HepG2 (cell line): ENCODE measurements at regions not wholly inside any gene's neighbourhood (a gene's known extent, or its start where the extent isn't known, plus 50 kb on each side); places are given as distances from the start of the nearest gene placed in this dataset.

ENCODE experiments used
- ATAC-seq: fragments of 200-7000 bp; cut with Tn5 transposase; 3 replicates; pipeline ENCODE4 v1.9.1; 2020; ENCODE audit warnings: mild to moderate bottlenecking, moderate library complexity
- BruUV-seq: library from RNA; stranded (reverse); fragments of 400-500 nt; replicated peaks from 2 replicates; lab custom pipeline; 2021; lab: Mats Ljungman, UMichigan
- CTCF ChIA-PET: fragments of 300-600 bp; formaldehyde crosslinking; extraction: SDS; loops from one replicate; lab custom pipeline; 2021; ENCODE audit warnings: low total read pairs, inconsistent platforms, low intra/inter-chr PET ratio; lab: Yijun Ruan, JAX
- POLR2A ChIA-PET: fragments of 350-600 bp; sonication (Branson Sonifier 250); formaldehyde crosslinking; loops from one replicate; lab custom pipeline; 2020; ENCODE audit warnings: antibody characterized with exemption, inconsistent platforms; lab: Yijun Ruan, JAX
- DNase-seq: peaks from one replicate; pipeline ENCODE4 v3.0.0-alpha.2; 2015; ENCODE audit warnings: low spot score
- FAIRE-seq: peaks from 3 replicates; lab custom pipeline; 2011; peaks lifted over from hg19 to GRCh38; lab: Jason Lieb, UNC
- H2AFZ ChIP-seq: one replicate; pipeline ENCODE4 v1.6.1; 2011; ENCODE audit warnings: low read length, inconsistent platforms
- H3K27ac ChIP-seq: fragments of 300-600 bp; 3 replicates; pipeline ENCODE4 v1.8.0; 2011; ENCODE audit warnings: mixed run types, mild to moderate bottlenecking, mixed read lengths, low read length, inconsistent platforms; ENCODE audit not compliant: insufficient read depth; ENCODE audit errors: extremely low read length
- H3K27me3 ChIP-seq, 2 experiments: fragments of 200-600 bp in 1 of 2; 2 replicates in 1 of 2; 3 replicates in 1 of 2; pipeline versions ENCODE4 v1.6.0 to v1.8.0; 2011; ENCODE audit warnings: low read length in 2 of 2, mild to moderate bottlenecking in 2 of 2, moderate library complexity in 2 of 2, inconsistent platforms in 1 of 2; ENCODE audit not compliant: insufficient read depth in 2 of 2, control insufficient read depth in 1 of 2
- H3K36me3 ChIP-seq, 2 experiments: fragments of 200-600 bp in 1 of 2; replicated peaks in 1 of 2; 2 replicates in 1 of 2; 3 replicates in 1 of 2; pipeline versions ENCODE4 v1.5.1 to v1.8.0; 2011; ENCODE audit warnings: low read length in 2 of 2, inconsistent platforms in 1 of 2; ENCODE audit not compliant: insufficient read depth in 2 of 2, control insufficient read depth in 1 of 2
- H3K4me1 ChIP-seq: 2 replicates; pipeline ENCODE4 v1.5.1; 2012; ENCODE audit warnings: low read length, inconsistent platforms; ENCODE audit not compliant: insufficient read depth
- H3K4me2 ChIP-seq: 2 replicates; pipeline ENCODE4 v1.6.0; 2011; ENCODE audit warnings: low read depth, low read length, inconsistent platforms
- H3K4me3 ChIP-seq, 3 experiments: fragments of 200-600 bp in 1 of 3; sonication (generic), shearing (Covaris generic) in 1 of 3; replicated peaks in 1 of 3; 2 replicates each; pipeline ENCODE4 v1.5.1; 2011 to 2016; ENCODE audit warnings: low read length in 3 of 3, inconsistent platforms in 2 of 3, low read depth in 2 of 3, mild to moderate bottlenecking in 2 of 3, control low read depth in 1 of 3, mixed read lengths in 1 of 3; ENCODE audit not compliant: insufficient read depth in 1 of 3
- H3K79me2 ChIP-seq: one replicate; pipeline ENCODE4 v1.6.1; 2011; ENCODE audit warnings: low read length, inconsistent platforms; ENCODE audit not compliant: insufficient read depth
- H3K9ac ChIP-seq: 2 replicates; pipeline ENCODE4 v1.6.0; 2011; ENCODE audit warnings: mild to moderate bottlenecking, low read depth, low read length, inconsistent platforms; ENCODE audit not compliant: insufficient read depth
- H3K9me3 ChIP-seq: 2 replicates; pipeline ENCODE4 v1.5.1; 2012; ENCODE audit warnings: mild to moderate bottlenecking, low read length
- H4K20me1 ChIP-seq: 2 replicates; pipeline ENCODE4 v1.6.0; 2011; ENCODE audit warnings: inconsistent platforms, mild to moderate bottlenecking, low read length, moderate library complexity; ENCODE audit not compliant: insufficient read depth
- DPF2 ChIP-seq: sonication (generic); formaldehyde crosslinking; IDR thresholded peaks from 2 replicates; pipeline ENCODE4 v1.4.0; 2020; ENCODE audit warnings: mild to moderate bottlenecking, low read depth, missing genetic modification reagents, borderline replicate concordance
- EHMT2 ChIP-seq: fragments of 200-600 bp; sonication (generic); IDR thresholded peaks from 2 replicates; pipeline ENCODE4 v1.7.0; 2017; ENCODE audit warnings: antibody characterized with exemption, low read depth, low read length, borderline replicate concordance
- HIVEP1 ChIP-seq: sonication (generic); formaldehyde crosslinking; IDR thresholded peaks from 2 replicates; pipeline ENCODE4 v1.4.0; 2020; ENCODE audit warnings: mild to moderate bottlenecking, missing genetic modification reagents
- HMGA1 ChIP-seq: sonication (generic); formaldehyde crosslinking; conservative IDR thresholded peaks from 2 replicates; pipeline ENCODE4 v1.4.0; 2020; ENCODE audit warnings: missing genetic modification reagents
- HOMEZ ChIP-seq: IDR thresholded peaks from 2 replicates; pipeline ENCODE4 v1.6.1; 2016; ENCODE audit warnings: low read depth
- MED1 ChIP-seq: sonication (generic); formaldehyde crosslinking; IDR thresholded peaks from 2 replicates; pipeline ENCODE4 v1.4.0; 2020; ENCODE audit warnings: missing genetic modification reagents
- POLR2AphosphoS5 ChIP-seq: IDR thresholded peaks from 2 replicates; pipeline ENCODE4 v1.6.1; 2012; ENCODE audit warnings: low read depth, low read length
- RBM39 ChIP-seq: fragments of 200-400 bp; formaldehyde crosslinking; IDR thresholded peaks from one replicate; pipeline ENCODE4 v1.6.1; 2018; ENCODE audit warnings: antibody characterized with exemption, mild to moderate bottlenecking, low read depth, low read length; ENCODE audit not compliant: poor library complexity, severe bottlenecking
- SOX6 ChIP-seq, 2 experiments: fragments of 450-650 bp in 1 of 2; sonication (generic) in 1 of 2; formaldehyde crosslinking in 1 of 2; IDR thresholded peaks; 2 replicates each; pipeline versions ENCODE4 v1.4.0 to v1.6.1; 2017 to 2020; ENCODE audit warnings: antibody characterized with exemption in 1 of 2, mild to moderate bottlenecking in 1 of 2, missing genetic modification reagents in 1 of 2
- SP4 ChIP-seq: sonication (generic); formaldehyde crosslinking; IDR thresholded peaks from 2 replicates; pipeline ENCODE4 v1.8.1; 2023; ENCODE audit warnings: mild to moderate bottlenecking, missing genetic modification reagents
- SP5 ChIP-seq: IDR thresholded peaks from 2 replicates; pipeline ENCODE4 v1.6.1; 2016; ENCODE audit warnings: low read depth, borderline replicate concordance
- SUZ12 ChIP-seq: fragments of 150-350 bp; IDR thresholded peaks from 2 replicates; pipeline ENCODE4 v1.6.1; 2014; ENCODE audit warnings: low read depth, low read length
- TAF15 ChIP-seq: fragments of 200-400 bp; formaldehyde crosslinking; IDR thresholded peaks from one replicate; pipeline ENCODE4 v1.6.1; 2018; ENCODE audit warnings: mild to moderate bottlenecking, low read depth, low read length; ENCODE audit not compliant: poor library complexity, severe bottlenecking
- XBP1 ChIP-seq: sonication (generic); formaldehyde crosslinking; IDR thresholded peaks from 2 replicates; pipeline ENCODE4 v1.5.0; 2020; ENCODE audit warnings: missing genetic modification reagents
- ZNF281 ChIP-seq: sonication (generic); formaldehyde crosslinking; IDR thresholded peaks from 2 replicates; pipeline ENCODE4 v1.4.0; 2020; ENCODE audit warnings: missing genetic modification reagents, borderline replicate concordance
- ZNF326 ChIP-seq: sonication (generic); formaldehyde crosslinking; IDR thresholded peaks from 2 replicates; pipeline ENCODE4 v1.4.0; 2020; ENCODE audit warnings: missing genetic modification reagents, borderline replicate concordance
- ZNF737 ChIP-seq: sonication (generic); formaldehyde crosslinking; IDR thresholded peaks from 2 replicates; pipeline ENCODE4 v1.5.0; 2020; ENCODE audit warnings: missing genetic modification reagents, mild to moderate bottlenecking, borderline replicate concordance
- WGBS: methylation state at CpG from one replicate; pipeline ENCODE4 v1.1.6; 2017; ENCODE audit warnings: low lambda C conversion rate; 5-methylcytosine and 5-hydroxymethylcytosine counted together
- in situ Hi-C: cut with HindIII; loops from 2 replicates; pipeline ENCODE4 v1.10.0; 2017; ENCODE audit warnings: low pct_unique_long_range_greater_than_20kb; ENCODE audit not compliant: extremely low pct_ligation_motif_present
- intact Hi-C: fragments of 100-400 bp; cut with micrococcal nuclease; formaldehyde crosslinking; loops from one replicate; pipeline ENCODE4 v1.10.0; 2022; ENCODE audit not compliant: unreplicated experiment

- Histone ChIP-seq H3K4me2 (no peak overlapping the region), H3K4me3 (no peak overlapping the region), H3K79me2 (no peaks in the 10 kb centered on the region), H3K36me3 (no peaks in the 10 kb centered on the region), H2AFZ (no peak overlapping the region), H3K27ac (no peak overlapping the region), H3K9ac (no peak overlapping the region), H4K20me1 (no peaks in the 10 kb centered on the region), H3K4me1 (no peaks in the 10 kb centered on the region), H3K9me3 (no peaks in the 10 kb centered on the region), H3K27me3 (no peaks in the 10 kb centered on the region)
- intact Hi-C loops = no loop called here
- ATAC-seq (no peak), DNase-seq (no peak), FAIRE-seq (no peak)
- ChIA-PET POLR2A (no interaction called here), CTCF (no interaction called here)
- in situ Hi-C loops = no loop called here
- TF ChIP-seq TAF15 (no peak), DPF2 (CRISPR knock-in tag) (no peak), RBM39 (no peak), ZNF326 (CRISPR knock-in tag) (no peak), HMGA1 (no peak)
- no TSS peak for BruUV-seq
These were observed 88.5 kb upstream of the ANO3 start for GRCh38 chr11:26243426-26243825.

DNA sequence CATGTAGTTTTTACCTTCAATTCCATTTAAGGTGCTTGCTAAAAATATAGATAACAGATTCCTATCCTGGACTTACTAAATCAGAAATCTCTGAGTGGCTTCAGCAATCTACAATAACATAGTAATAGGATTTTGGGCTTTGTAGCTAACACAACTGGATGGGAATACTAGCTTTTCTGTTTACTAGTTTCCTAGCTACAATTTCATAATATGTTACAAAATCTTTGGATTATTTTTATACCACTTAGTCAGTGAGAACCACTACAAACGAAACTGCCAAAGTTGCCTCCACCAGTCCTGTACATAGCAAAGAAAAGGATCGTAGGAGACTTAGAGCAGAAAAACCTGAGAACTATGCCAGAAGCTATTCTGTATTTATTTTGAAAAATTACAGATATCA lies 87.7 kb upstream of the ANO3 start:
- BruUV-seq = no TSS peak
- Histone ChIP-seq H3K9ac (no peak overlapping the region), H3K36me3 (no peaks in the 10 kb centered on the region), H3K4me1 (no peaks in the 10 kb centered on the region), H3K79me2 (no peaks in the 10 kb centered on the region), H4K20me1 (no peaks in the 10 kb centered on the region), H3K4me3 (no peak overlapping the region), H3K9me3 (no peaks in the 10 kb centered on the region), H2AFZ (no peak overlapping the region), H3K4me2 (no peak overlapping the region), H3K27ac (no peak overlapping the region), H3K27me3 (no peaks in the 10 kb centered on the region; a peak in 1 of 5 replicates)
- in situ Hi-C loops (no loop called here), intact Hi-C loops (no loop called here)
- FAIRE-seq = no peak
- ChIA-PET POLR2A (no interaction called here), CTCF (no interaction called here)
- DNase-seq = no peak
- 0% methylated on average over 2 of the region's 2 CpGs for WGBS
- ATAC-seq = no peak
- no peak for TF ChIP-seq ZNF737 (CRISPR knock-in tag)
- TF ChIP-seq HOMEZ (CRISPR knock-in tag) = no peak
- no peak for TF ChIP-seq HIVEP1 (CRISPR knock-in tag)
- TF ChIP-seq XBP1 (CRISPR knock-in tag) = no peak
- TF ChIP-seq SUZ12 = no peak
- TF ChIP-seq SP5 (CRISPR knock-in tag) = no peak
- no peak for TF ChIP-seq MED1 (CRISPR knock-in tag)
- TF ChIP-seq SOX6 (IDR thresholded peaks at IDR 0.05) = no peak
- no peak for TF ChIP-seq SOX6 (CRISPR knock-in tag; IDR thresholded peaks at IDR 0.05)
- TF ChIP-seq ZNF281 (CRISPR knock-in tag) = no peak
- no peak for TF ChIP-seq EHMT2
- TF ChIP-seq POLR2AphosphoS5 = no peak
- no peak for TF ChIP-seq SP4
